8988T (cell line): ENCODE measurements at regions not wholly inside any gene's neighbourhood (a gene's known extent, or its start where the extent isn't known, plus 50 kb on each side); places are given as distances from the start of the nearest gene placed in this dataset.

Source experiments
- DNase-seq: peaks from one replicate; pipeline ENCODE4 v3.0.0; 2011

GRCh38 chr18:41537666-41538065, 417.4 kb upstream of the PIK3C3 start:
- no peak for DNase-seq

- DNase-seq, result no peak
Measured at GRCh38 chr18:41532344-41533086, 422.5 kb upstream of the PIK3C3 start.

GRCh38 chr18:41530970-41531369, 424.1 kb upstream of the PIK3C3 start:
- no peak for DNase-seq

- DNase-seq, result no peak
Measured at GRCh38 chr18:41529093-41529492, 425.9 kb upstream of the PIK3C3 start.

GRCh38 chr18:41526054-41526453, 429.0 kb upstream of the PIK3C3 start:
- DNase-seq, result no peak

GRCh38 chr18:41524674-41525470, 430.2 kb upstream of the PIK3C3 start:
- no peak for DNase-seq

- DNase-seq, result no peak
Measured at GRCh38 chr18:41517142-41517541, 437.9 kb upstream of the PIK3C3 start.

- DNase-seq, result no peak
Measured at GRCh38 chr18:41513438-41513837, 441.6 kb upstream of the PIK3C3 start.

GRCh38 chr18:41504316-41504715, 450.7 kb upstream of the PIK3C3 start:
- no peak for DNase-seq

GRCh38 chr18:41501848-41502247, 453.2 kb upstream of the PIK3C3 start:
- no peak for DNase-seq

- no peak for DNase-seq
Measured at GRCh38 chr18:41499345-41499744, 455.7 kb upstream of the PIK3C3 start.

- no peak for DNase-seq
Measured at GRCh38 chr18:41490861-41491260, 464.2 kb upstream of the PIK3C3 start.

- DNase-seq, result no peak
Measured at GRCh38 chr18:41486575-41486974, 468.5 kb upstream of the PIK3C3 start.

GRCh38 chr18:41484069-41484468, 471.0 kb upstream of the PIK3C3 start:
- DNase-seq, result no peak

- no peak for DNase-seq
Measured at GRCh38 chr18:41482501-41482900, 472.5 kb upstream of the PIK3C3 start.

- no peak for DNase-seq
Measured at GRCh38 chr18:41466436-41467160, 488.4 kb upstream of the PIK3C3 start.

- DNase-seq, result no peak
Measured at GRCh38 chr18:41465386-41465785, 489.6 kb upstream of the PIK3C3 start.

GRCh38 chr18:41464278-41464677, 490.8 kb upstream of the PIK3C3 start:
- no peak for DNase-seq

- no peak for DNase-seq
Measured at GRCh38 chr18:41462946-41463345, 492.1 kb upstream of the PIK3C3 start.

- no peak for DNase-seq
Measured at GRCh38 chr18:41461114-41461513, 493.9 kb upstream of the PIK3C3 start.

- DNase-seq, result no peak
Measured at GRCh38 chr18:41459656-41460055, 495.4 kb upstream of the PIK3C3 start.

- DNase-seq, result no peak
Measured at GRCh38 chr18:41458376-41458775, 496.7 kb upstream of the PIK3C3 start.

- no peak for DNase-seq
Measured at GRCh38 chr18:41457765-41458326, 497.2 kb upstream of the PIK3C3 start.
